GM18502 (cell line): ENCODE measurements at regions not wholly inside any gene's neighbourhood (a gene's known extent, or its start where the extent isn't known, plus 50 kb on each side); places are given as distances from the start of the nearest gene placed in this dataset.

Experiments used
- ATAC-seq: cut with Tn5 transposase; IDR thresholded peaks from one replicate; pipeline ENCODE4 v1.9.1; 2021; ENCODE audit warnings: mild to moderate bottlenecking; ENCODE audit not compliant: unreplicated experiment, poor library complexity

GRCh38 chr1:162924179-162924578, 63.2 kb upstream of the CCDC190 start:
- ATAC-seq: no peak

- ATAC-seq: no peak
Observed at GRCh38 chr1:162922201-162922600, 61.2 kb upstream of the CCDC190 start.

- ATAC-seq: no peak
Observed at GRCh38 chr1:162921311-162921710, 60.3 kb upstream of the CCDC190 start.

- ATAC-seq: no peak
Observed at GRCh38 chr1:162919034-162919433, 58.1 kb upstream of the CCDC190 start.

GRCh38 chr1:162918151-162918754, 57.3 kb upstream of the CCDC190 start:
- no peak for ATAC-seq

DNA sequence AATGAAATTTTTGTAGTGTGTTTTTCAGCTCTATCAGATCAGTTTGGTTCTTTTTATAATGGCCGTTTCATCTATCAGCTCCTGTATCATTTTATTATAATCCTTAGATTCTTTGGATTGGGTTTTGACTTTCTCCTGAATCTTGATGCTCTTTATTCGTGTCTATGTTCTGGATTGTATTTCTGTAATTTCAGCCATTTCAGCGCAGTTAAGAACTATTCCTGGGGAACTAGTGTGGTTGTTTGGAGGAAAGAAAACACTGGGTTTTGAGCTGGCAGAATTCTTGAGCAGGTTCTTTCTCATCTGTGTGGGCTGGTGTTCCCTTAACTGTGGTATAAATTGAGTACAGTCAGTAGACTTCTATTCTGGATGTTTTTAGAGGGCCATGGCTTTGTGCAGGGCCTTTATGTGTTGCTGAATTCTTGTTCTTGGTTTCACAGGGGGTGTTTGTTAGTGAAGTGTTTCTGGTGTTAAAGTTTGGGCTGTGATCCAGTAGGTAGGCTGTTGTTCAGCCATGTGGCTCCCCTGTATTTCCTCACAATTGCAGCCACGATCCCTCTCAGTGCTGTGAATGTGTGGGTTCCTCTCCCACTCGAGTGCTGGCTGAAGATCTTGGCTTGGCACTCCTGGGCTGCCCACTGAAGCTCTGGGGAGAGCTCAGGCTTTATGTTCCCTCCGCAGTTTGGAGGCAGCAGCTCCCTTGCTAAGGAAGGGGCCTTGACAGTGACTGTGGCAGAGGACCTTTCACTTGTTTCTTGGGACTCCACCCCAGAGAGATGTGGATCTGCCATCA, 56.0 kb upstream of the CCDC190 start:
- ATAC-seq: no peak

DNA sequence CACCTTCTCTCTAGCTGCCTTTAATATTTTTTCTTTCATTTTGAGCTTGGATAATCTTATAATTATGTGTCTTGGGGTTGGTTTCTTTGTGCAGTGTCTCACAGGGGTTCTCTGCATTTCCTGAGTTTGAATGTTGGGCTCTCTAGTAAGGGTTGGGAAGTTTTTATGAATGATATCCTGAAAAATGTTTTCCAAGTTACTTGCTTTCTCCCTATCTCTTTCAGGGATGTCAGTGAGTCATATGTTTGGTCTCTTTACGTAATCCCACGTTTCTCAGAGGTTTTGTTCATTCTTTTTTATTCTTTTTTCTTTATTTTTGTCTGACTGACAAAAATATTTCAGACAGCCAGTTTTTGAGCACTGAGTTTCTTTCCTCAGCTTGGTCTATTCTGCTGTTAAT, 55.4 kb upstream of the CCDC190 start:
- no peak for ATAC-seq

- no peak for ATAC-seq
Observed at GRCh38 chr1:162914601-162915000, 53.6 kb upstream of the CCDC190 start.

GRCh38 chr1:162913345-162913744, 52.4 kb upstream of the CCDC190 start:
- no peak for ATAC-seq

DNA sequence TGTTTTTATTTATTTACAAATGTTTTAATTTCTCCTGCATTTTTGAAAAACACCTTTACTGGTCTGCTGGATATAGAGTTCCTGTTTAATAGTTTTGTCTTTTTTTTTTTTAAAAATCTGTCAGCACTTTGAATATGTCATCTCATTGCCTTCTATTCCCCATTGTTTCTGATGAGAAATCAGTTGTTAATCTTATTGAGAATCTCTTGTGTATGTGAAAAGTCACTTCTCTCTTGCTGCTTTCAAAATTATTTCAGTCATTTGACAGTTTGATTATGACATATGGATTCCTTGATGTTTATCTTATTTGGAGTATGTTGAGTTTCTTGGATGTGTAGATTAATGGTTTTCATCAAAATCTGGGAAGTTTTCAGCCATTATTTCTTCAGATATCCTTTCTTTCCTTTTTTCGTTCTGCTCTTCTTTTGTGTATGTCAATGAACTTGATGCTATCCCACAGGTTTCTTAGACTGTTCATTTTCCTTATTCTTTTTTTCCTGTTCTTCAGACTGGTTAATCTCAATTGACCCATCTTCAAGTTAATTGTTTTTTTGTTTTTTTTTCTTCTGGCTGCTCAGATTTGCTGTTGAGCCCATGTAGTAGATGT, 51.2 kb upstream of the CCDC190 start:
- ATAC-seq: no peak
